ENCODE measurements at regions not wholly inside any gene's neighbourhood (a gene's known extent, or its start where the extent isn't known, plus 50 kb on each side); places are given as distances from the start of the nearest gene placed in this dataset.

DNA sequence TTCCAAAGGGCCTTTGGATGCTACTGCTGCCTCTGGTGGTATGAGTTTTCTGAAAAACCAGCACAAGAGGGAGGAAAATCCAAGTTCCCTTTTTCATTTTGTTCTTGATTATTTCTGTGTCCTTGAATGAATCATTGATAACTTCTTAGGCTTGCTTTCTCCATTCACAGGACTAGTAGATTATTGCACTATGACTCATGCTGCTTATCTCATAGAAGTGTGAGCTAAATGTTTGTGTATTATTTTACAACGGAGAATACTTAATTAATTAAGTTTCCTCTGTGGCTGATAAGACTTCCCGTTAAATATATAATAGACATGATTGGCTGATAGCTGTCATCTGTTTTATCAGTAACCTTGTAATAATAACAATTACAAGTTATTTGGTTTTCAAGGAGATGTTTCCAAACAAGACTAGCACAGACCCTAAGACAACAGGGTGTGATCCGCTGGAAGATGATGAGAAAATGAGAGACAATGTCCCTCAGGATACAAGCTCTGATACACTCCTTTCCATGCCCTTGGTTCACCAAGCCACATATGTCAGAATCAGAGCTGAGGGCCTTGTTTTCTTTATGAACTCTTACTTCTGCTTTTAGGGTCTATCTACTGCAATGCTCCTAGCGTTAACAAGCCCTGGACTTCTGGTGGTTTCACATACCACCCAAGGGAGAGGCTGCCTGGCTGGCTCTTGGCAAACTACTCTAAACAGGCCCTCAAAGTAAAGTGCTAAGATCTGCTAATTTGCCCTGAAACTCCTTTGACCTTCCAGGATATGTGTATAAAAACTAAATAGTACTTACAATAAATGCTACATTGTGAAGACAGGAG, 1078.3 kb downstream of the TTLL7 start:
- TF ChIP-seq, protein P1, sequence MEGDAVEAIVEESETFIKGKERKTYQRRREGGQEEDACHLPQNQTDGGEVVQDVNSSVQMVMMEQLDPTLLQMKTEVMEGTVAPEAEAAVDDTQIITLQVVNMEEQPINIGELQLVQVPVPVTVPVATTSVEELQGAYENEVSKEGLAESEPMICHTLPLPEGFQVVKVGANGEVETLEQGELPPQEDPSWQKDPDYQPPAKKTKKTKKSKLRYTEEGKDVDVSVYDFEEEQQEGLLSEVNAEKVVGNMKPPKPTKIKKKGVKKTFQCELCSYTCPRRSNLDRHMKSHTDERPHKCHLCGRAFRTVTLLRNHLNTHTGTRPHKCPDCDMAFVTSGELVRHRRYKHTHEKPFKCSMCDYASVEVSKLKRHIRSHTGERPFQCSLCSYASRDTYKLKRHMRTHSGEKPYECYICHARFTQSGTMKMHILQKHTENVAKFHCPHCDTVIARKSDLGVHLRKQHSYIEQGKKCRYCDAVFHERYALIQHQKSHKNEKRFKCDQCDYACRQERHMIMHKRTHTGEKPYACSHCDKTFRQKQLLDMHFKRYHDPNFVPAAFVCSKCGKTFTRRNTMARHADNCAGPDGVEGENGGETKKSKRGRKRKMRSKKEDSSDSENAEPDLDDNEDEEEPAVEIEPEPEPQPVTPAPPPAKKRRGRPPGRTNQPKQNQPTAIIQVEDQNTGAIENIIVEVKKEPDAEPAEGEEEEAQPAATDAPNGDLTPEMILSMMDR (IDR thresholded peaks at IDR 0.05): no peak
- no peak for TF ChIP-seq EP300 (IDR thresholded peaks at IDR 0.05)

Measured in suprapubic skin (tissue), 3 donors.